Neural progenitor cell (in vitro differentiated cells): ENCODE measurements at regions not wholly inside any gene's neighbourhood (a gene's known extent, or its start where the extent isn't known, plus 50 kb on each side); places are given as distances from the start of the nearest gene placed in this dataset.

Experiments used
- CTCF ChIP-seq: fragments of 200-600 bp; sonication (generic); IDR thresholded peaks from 2 replicates; pipeline ENCODE4 v1.5.1; 2017; ENCODE audit warnings: antibody characterized with exemption, mild to moderate bottlenecking
- EZH2 ChIP-seq: fragments of 200-600 bp; sonication (generic); IDR thresholded peaks from 2 replicates; pipeline ENCODE4 v1.6.1; 2017; ENCODE audit warnings: antibody characterized with exemption, mild to moderate bottlenecking, moderate library complexity
- EZH2phosphoT487 ChIP-seq: fragments of 200-600 bp; sonication (generic); IDR thresholded peaks from 2 replicates; pipeline ENCODE4 v1.6.1; 2017; ENCODE audit warnings: antibody characterized with exemption

GRCh38 chr2:60047347-60047746, 506.1 kb downstream of the BCL11A start:
- TF ChIP-seq CTCF (no peak), EZH2 (no peak), EZH2phosphoT487 (no peak)
